Retina (tissue), 1 donor: ENCODE measurements at regions not wholly inside any gene's neighbourhood (a gene's known extent, or its start where the extent isn't known, plus 50 kb on each side); places are given as distances from the start of the nearest gene placed in this dataset.
A peak's percentile ranks its signal among the peaks of the same experiment; 100 is the strongest.

ENCODE experiments used
- DNase-seq: peaks from one replicate; pipeline ENCODE4 v3.0.0-alpha.2; 2016

DNA sequence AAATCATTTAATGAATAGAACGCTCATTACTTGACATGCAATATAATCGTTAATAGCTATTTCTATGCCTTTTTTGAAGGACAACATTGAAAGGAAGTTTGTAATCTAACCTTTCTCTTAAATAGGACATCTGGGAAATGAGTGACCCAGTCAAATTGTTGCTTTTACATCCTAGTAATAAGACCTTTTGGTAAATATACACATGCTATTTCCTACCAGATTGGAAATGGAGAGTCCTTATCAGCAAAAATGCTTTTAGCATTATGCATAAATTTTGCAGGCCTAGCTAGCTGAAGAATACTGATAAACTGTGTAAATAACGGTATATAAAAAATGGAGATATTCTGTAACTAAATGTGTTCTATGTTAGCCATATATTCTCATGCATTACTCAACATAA, 567.3 kb upstream of the DSEL start:
- no peak for DNase-seq

DNA sequence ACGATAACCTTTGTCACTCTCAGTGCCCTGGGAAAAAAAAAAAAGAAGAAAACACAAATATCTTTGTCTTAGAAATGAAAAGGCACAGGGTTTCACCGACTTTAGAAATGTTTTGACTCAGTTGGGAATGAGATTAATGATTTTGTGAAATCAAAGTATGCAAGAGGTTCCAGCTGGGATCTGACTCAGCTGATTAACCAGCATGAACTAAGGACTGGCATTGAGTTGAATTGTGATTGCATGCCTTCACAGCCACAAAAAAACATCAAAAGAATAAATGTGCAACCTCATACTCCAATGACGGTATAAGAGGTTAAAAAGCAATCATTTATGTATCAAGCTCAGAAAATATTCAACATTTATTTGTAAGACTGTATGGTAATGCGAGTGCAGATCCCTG, 566.6 kb upstream of the DSEL start:
- DNase-seq: peak; percentile 33

DNA sequence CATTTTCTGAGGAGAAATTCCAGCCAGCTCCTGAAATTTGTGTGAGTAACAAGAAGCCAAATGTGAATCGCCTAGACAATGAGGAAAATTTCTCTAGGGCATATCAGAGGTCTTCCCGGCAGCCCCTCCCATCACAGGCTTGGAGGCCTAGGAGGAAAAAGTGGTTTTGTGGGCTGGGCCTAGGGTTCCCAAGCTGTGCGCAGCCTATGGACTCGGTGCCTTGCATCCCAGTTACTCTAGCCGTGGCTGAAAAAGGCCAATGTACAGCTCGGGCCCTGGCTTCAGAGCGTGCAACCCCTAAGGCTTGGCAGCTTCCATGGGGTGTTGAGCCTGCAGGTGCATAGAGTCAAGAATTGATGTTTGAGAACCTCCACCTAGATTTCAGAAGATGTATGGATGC, 556.2 kb upstream of the DSEL start:
- DNase-seq: no peak

DNA sequence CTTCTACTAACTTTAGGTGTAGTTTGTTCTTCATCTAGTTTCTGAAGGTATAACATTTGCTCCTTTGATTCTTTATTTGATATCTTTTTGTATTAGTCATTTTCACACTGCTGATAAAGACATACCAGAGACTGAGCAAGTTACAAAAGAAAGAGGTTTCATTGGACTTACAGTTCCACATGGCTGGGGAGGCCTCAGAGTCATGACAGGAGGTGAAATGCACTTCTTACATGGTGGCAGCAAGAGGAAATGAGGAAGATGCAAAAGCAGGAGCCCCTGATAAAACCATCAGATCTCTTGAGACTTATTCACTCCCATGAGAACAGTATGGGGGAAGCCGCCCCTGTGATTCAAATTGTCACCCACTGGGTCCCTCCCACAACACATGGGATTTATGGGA, 544.4 kb upstream of the DSEL start:
- no peak for DNase-seq

DNA sequence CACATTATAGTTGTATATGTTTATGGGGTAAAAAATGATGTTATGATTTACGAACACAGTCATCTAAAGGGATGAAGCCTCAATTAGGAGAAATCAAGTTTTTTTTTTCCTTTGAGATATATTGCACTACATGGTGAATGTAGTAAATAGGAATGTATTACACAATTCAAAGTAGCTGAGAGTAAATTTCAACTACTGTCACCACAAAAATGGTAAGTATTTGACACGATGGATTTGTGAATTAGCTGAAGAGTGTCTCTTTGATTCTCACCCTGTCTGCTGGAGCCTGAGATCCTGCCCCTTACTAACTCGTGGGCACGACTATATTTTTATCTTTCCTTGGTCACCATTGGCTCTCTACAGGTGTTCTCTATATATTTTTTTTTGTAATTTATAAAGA, 540.4 kb upstream of the DSEL start:
- no peak for DNase-seq

DNA sequence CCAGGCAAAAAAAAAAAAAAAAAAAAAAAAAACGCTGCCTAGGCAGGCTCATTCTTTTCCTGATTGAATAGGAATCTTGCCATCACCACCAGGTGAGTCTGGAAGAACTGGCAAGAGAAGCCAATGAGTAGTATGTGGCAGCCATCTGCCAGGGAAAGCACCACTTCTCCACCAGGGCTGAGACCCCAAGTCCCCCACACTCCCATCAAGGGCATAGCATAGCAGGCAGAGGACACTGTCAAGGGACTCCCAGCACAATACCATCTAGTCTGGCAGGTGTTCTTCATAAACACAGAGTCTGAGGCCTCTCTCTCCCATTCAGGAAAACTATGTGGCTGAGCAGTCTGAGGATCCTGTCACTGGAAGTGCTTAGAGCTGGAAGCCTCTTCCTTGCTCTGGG, 538.1 kb upstream of the DSEL start:
- no peak for DNase-seq

DNA sequence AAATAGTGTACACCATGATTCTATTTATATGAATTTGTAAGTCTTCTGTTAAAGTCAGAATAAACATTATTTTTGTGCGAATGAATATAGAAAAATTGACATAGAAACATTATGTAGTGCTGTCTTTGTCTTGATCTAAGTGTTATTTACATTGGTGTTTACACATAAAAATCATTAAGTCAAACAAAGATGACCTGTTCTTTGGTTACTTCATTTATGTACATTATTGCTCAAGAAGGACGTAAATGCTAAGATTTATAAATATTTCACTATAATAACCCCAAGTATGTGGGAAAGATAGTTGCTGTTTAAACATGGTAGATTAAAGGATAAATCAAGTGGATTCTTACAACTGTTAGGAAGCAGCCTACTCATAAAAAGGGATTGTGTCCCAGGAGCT, 536.8 kb upstream of the DSEL start:
- no peak for DNase-seq

DNA sequence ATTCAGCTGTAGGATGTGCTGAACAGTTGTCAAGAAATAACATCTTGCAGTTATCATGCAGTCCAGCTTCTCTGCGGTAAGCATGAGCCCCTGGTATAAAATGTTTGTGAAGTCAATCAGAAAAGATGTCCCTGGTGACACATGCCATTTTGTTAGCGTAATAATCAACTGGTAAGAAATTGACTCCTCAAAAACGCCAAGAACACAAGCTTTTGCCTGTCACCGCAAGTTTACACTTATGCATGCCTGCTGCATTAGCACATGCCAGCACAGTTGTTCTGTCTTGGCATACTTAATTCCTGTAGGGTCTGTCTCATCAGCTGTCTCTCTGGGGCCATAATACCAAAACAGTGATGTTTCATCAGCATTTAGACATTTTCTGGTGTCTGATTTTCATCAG, 524.8 kb upstream of the DSEL start:
- no peak for DNase-seq

DNA sequence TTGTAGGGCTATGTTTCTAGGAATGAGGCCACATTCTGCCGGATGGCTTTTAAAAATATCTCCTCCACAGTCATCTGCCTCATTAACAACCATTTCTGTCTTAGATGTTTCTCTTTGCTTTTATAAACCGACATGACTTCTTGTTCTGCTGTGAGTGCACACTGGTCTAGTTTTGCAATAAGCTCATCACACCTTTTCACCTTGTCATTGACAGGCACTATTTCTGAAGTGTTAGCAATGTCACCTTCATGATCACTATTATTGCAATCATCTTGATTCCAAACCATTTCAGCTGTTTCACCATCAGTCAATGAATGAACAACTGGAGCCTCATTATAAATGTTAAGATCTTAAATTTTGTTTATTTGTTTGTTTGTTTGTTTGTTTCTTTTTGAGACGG, 523.7 kb upstream of the DSEL start:
- DNase-seq: no peak

DNA sequence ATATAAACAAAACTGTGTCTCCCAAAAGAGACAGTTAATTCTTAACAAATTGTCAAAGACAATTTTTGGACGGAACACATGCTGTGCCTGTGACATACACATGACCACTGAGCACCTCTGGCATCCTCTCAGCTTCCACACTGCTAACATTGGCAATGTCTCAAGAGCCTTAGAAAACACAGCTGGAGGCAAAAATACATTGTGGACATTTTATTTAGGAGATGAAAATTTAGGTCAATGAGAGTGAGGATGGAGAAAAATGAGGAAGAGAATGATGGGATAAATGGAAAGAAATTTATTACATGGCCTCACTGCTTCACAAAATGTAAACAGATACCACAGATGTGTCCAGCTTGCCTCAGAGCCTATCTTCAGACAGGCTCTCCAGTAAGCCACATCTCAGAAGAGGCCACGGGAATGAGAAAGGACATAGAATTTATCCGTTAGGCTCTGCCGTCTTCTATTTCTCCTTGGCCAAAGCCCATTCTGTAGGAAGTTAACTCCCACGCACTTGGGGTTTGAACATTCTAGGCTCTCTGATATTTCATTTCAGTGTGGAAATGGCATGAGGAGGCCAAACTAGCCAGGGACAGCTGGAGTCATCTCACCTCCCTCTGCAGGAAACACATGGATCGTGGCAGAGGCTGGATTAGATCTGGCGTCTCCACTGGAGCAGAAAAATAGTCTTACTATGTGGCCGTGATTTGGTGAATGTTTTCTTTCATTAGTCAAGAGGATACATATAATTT, 519.4 kb upstream of the DSEL start:
- no peak for DNase-seq

DNA sequence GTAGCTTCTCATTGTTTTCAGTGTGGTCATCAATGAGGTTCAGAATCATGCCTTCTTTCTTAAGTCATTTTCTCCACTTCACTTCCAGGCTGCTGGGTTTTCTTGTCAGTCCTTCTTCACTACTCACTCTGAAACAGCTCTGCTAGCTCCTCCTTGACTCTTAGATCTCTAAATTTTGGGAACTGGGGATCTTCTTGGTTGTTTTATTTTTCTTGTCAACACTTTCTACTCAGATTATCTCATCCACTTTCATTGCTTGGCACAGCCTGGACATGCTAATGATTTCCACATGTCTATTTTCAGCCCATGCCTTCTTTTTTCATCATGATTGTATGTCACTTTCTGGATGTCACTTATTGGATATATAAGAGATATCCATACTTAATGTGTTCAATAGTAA, 517.8 kb upstream of the DSEL start:
- DNase-seq: no peak

DNA sequence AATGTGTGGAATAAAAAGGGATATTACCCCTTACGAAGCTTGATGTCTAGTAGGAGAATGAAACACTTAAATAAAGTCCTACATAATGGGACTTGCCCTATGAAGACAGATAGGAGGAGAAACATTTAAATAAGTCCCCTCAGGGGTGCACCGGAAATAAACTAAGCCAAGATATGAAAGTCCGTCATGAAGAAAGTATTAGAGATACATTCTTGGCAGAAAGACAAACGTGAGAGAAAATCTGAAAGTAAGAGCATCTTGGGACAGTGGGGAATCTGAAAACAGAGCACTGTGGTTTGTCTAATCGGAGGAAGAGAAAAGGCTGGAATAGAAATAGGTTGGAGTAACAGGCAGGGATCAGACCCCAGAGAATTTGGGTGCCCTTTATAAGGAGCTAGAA, 516.9 kb upstream of the DSEL start:
- DNase-seq: no peak

DNA sequence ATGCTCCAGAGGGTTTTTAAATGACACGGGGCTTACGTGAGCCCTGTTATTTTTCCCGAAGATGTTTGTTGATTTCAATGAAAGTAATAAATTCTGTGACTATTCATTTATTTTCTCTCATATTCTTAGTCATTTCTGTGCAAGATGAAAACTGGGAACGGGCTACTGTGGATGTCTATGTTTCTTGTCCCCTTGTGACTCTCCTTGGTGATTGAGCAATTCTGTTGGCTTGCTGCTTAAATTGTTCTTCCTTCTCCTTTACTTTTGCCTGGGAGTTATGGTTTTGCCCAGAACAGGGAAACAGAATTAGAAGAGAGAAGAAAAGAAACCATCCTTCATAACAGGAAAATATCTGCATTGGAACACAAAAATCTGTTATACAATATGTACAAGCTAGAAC, 508.2 kb upstream of the DSEL start:
- DNase-seq: no peak

DNA sequence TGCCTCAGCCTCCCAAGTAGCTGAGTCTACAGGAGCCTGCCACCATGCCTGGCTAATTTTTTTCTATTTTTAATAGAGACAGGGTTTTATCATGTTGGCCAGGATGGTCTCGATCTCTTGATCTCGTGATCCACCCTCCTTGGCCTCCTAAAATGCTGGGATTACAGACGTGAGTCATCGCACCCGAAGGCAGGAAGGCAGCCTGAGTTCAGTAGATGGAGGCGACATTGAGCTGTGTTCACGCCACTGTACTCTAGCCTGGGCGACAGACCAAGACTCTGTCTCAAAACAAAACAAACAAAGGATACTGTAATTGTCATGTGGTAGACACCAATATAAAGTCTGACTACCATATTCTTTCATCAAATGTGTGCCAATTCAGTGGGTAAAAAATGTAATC, 500.9 kb upstream of the DSEL start:
- no peak for DNase-seq

DNA sequence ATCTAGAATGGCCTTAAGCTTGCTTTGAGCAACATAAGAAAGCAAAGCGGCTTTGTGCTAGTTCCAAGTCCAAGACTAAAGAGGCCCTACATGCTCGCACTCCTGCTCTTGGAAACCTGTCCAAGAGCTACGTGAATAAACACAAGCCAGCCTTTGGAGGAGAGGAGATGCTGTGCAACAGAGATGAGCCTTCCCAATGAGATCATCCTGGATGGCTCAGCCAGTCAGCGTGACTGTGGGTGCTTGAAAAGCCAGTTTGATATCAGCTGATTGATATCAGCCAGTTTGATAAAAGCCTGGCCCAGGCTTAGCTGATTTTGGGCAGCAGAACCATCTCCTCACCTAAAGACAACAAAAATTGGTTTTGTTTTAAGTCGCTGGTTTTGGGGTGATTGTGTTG, 481.0 kb upstream of the DSEL start:
- DNase-seq: no peak

DNA sequence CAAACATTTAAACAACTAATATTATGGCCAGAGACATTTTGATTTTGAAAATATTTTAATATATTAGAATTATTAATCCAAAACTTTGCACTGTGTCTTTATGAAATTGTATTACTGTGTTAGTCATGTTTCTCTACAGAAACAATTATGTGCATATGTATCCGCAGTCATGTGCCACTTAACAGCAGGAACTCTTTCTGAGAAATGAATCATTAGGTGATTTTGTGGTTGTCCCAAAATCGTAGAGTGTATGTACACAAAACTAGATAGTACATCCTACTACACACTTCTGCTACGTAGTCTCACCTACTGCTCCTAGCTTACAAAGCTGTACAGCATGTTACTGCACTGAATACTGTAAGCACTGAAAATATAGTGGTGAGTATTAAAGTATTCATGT, 479.2 kb upstream of the DSEL start:
- no peak for DNase-seq

DNA sequence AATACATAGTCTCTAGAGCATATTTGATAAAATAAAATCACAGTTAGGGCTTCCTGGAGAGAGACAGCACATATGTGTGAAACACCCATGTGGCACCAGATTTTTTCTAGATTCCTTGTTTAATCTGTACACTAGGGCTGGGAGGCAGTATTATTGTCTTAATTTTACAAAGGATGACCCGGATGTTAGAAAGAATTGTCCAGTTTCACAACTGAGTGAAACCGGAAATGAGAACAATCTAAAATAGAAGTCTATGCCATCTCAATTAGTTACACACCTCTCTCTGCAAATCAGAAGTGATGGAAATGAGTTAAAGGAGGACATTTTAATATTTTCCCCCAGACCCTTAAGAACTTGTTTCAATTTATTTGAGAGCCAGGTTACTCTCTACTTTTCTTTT, 463.7 kb upstream of the DSEL start:
- DNase-seq: no peak

DNA sequence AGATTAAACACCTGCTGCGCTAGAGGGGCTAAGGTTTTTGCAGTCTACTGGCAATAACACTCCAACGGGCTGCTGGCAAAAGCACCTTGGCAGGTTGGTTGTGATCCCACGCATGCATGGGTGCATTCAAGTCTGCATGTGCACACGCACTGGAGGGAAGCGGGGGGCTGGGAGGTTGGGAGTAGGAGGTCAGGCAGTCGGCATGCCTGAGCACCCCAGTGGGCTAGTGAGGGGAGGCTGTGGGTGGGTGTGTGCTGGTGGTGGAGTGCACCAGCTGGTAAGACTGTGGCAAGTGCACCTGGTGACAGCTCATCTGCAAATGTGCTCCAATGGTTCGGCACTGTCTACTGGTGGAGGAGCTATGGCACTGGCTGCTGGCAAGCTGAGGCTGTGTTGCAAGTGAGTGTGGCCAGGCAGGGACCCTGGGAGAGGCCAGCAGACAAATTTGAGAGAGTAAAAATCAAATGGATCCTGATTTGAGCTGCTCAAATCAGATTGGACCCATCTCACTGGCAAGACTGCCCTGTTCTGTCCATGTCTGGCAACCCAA, 460.6 kb upstream of the DSEL start:
- DNase-seq: no peak

DNA sequence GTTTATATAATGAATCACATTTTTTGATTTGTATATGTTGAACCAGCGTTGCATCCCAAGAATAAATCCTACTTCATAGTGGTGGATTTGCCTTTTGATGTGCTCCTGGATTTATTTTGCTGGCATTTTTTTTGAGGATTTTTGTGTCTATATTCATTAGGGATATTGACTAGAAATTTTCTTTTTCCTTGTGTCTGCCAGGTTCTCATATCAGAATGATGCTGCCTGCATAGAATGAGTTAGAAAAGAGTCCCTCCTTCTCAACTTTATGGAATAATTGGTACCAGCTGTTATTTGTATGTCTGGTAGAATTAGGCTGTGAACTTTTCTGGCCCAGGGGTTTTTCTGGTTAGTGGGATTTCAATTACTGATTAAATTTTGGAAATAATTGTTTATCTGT, 457.4 kb upstream of the DSEL start:
- DNase-seq: no peak

DNA sequence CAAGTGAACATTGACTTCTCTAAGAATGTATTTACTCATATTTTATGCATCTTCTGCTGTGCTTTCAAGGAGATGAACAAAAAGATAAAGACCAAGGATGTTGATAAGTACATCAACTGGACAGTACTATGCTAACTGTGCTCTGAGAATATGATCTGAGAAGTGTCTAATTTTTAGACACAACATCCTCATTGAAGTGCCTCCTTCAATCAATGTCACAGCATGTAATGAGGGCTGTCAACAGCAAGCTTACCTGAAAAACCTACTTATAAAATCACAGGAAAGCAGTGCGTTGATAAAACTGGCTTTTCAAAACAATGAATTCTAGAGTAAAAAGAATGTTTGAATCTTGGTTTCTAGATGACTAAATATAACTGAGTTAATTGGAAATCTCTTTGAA, 452.9 kb upstream of the DSEL start:
- no peak for DNase-seq

DNA sequence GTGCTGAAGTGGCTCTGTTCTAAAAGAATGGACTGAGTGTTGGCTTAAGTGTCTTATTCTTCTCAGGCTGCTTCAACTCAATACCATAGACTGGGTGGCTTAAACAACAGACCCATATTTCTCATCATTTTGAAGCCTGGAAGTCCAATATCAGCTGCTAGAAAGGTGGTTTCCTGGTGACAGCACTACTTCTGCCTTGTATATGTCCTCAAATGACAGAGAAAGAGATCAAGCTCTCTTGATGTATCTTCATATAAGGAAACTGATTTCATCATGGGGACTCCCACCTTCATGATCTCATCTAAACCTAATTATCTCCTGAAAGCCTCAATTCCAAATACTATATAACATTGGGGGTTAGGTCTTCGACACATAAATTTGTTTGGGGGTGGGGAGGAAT, 449.7 kb upstream of the DSEL start:
- DNase-seq: no peak

DNA sequence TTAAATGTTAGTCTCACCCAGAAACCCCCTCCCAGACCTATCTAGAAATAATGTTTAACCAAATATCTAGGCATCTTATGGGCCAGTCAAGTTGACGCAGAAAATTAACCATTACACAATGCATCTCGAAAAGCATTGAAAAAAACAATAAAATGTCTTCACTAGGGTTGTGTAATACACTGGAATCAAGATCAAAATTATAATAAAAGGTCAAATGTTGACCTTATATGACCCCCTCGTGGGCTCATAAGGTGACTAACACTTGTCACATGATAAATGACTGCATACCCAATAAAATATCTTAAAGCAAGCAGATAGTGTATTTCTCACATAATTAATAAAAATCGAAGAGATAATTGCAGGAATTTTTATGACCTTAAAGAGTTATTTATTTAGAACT, 447.9 kb upstream of the DSEL start:
- no peak for DNase-seq

DNA sequence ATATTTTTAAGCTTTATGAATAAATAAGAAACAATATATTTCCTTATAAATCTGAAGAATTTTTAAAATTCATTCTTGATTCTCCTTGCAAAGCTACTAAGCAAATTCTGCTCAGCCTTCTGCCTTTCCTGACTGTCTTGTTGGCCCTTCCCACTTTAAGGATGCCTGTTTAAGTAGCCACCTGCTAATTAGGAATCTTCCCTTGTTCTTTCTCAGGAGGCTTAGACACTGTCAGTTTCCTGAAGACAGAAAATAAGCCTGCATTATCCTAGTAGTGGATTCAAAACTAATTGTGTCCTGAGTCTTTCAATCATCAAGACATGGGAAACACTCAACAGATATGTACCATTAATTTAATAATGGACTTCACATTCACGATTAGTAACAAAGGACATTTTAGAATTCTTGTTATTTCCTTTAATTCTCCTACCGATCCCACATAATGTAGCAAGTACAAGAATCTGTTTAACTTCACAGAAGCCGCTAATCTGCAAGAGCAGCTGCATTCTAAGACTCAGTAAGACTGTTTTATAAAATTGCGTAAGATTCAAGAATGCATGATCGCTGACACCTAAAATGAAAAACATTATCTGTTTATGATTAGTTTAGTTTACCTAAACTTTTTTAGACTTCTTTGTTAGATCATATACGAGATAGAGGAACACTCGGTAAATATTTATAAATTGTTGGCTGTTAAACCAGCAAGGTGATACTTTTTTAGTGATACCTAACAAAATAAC, 445.4 kb upstream of the DSEL start:
- no peak for DNase-seq

DNA sequence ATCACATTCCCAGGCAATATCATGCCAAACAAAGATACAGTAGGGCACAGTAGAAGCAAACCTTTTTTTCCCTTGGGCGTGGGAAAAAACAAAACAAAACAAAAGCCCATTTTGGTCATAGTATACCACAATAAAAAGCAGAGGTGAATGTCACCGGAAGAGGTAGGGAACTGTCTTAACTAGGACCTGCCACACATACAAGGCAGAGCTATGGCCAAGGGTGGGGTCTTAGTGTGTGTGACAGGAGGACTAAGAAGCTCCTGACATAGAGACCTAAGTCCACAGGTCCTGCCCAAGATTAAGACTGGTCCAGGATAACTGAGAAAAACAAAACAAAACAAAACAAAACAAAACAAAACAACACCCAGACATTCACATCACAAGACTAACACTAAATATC, 441.2 kb upstream of the DSEL start:
- no peak for DNase-seq

DNA sequence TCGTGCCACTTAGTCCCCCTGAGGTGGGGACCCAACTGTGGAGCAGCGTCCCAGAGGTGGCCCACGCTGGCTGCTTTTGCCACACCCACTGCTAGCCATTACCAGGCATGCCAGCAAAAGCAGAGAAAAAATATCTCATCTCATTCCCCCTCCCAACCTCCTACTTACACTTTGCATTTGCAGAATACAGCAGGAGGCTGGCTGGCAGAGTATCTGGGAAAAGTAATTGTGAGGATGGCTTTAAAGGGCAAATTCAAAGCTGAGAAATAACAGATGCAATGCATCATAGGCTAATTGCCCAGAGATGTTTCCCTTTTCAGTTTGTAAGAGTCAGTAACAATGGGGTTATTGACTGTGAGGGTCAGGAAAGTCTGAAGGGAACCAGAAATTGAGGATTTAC, 438.1 kb upstream of the DSEL start:
- DNase-seq: no peak
